ENCODE measurements at regions not wholly inside any gene's neighbourhood (a gene's known extent, or its start where the extent isn't known, plus 50 kb on each side); places are given as distances from the start of the nearest gene placed in this dataset.

- no peak for DNase-seq (ENCODE audit: low read depth in 1 of 2, low spot score in 2 of 2)
- no peaks in the 10 kb centered on the region for H3K36me3 ChIP-seq
- H3K27me3 ChIP-seq (replicated peaks): no peaks in the 10 kb centered on the region
- peaks cover 16% of the 10 kb centered on the region for H3K4me1 ChIP-seq (replicated peaks)
- H3K4me3 ChIP-seq: no peak overlapping the region
- 0 out of 2 replicates have a peak, but pooled peaks cover 3% of the 10 kb centered on the region for H3K9me3 ChIP-seq (replicated peaks)
- no peak overlapping the region for H3K27ac ChIP-seq
Measured at GRCh38 chr9:78928625-78929405, 631.9 kb downstream of the PSAT1 start.

DNA sequence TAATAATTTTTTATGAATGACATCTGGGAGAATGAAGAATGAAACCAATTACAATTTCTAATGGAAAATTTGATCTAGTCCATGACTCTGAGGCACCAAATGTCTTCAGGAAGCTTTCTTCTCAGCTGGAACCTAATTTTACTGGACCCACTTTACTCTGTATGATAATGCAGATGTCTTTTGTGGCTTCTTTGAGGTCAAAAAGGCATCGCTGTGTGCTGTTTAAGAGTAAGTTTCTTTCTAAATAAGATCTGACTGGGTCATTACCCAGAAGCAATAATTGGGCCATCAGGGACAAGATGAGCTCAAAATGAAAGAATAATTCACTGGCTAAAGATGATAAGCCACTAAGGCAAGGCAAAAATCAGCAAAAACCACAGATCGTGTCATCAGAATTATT, 633.4 kb downstream of the PSAT1 start:
- no peak overlapping the region for H3K27ac ChIP-seq
- H3K36me3 ChIP-seq: no peaks in the 10 kb centered on the region
- 0 out of 2 replicates have a peak, but pooled peaks cover 3% of the 10 kb centered on the region for H3K9me3 ChIP-seq (replicated peaks)
- peaks cover 16% of the 10 kb centered on the region for H3K4me1 ChIP-seq (replicated peaks)
- H3K4me3 ChIP-seq: no peak overlapping the region
- no peak for DNase-seq (ENCODE audit: low read depth in 1 of 2, low spot score in 2 of 2)
- no peaks in the 10 kb centered on the region for H3K27me3 ChIP-seq (replicated peaks)

DNA sequence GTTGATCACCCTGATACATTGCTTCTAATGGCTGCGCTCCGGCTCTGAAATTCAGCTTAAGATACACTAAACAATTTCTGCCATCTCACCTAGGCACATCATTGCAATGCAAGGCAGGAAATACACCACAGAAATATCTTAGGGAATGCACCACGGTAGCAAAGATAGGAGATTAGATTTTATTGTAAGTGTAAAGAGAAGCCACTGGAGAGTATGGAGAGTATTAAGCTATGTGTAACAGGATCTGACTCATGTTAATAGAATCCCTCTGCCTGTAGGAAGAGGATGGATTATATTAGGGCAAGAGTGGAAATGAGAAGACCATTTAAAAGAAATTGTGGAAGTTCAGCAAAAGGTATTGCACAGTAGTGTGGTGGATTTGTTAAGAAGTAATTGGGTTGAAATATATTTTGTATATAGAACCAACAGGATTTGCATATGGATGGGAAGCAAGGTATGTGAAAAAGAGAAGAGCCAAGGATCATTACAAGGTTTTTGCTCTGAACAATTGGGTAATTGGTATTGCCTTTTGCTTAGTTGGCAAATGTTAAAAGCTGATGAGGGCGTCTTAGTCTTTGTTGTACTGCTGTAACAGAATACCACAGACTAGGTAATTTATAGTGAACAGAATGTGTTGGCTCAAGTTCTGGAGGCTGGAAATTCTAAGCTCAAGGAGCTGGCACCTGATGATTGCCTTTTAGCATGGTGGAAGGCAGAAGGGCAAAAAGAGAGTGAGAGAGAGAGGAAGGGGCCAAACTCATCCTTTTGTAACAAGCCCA, 636.1 kb downstream of the PSAT1 start:
- Histone ChIP-seq H3K4me3 (no peak overlapping the region), H3K9me3 (replicated peaks) (peaks cover 3% of the 10 kb centered on the region; the same call in 1 of the 2 replicates), H3K27ac (peak overlapping the region; percentile 67), H3K4me1 (replicated peaks) (peaks cover 16% of the 10 kb centered on the region), H3K36me3 (no peaks in the 10 kb centered on the region), H3K27me3 (replicated peaks) (no peaks in the 10 kb centered on the region)
- DNase-seq (ENCODE audit: low read depth in 1 of 2, low spot score in 2 of 2): peak in 1 of 2 experiments; percentile 56

DNA sequence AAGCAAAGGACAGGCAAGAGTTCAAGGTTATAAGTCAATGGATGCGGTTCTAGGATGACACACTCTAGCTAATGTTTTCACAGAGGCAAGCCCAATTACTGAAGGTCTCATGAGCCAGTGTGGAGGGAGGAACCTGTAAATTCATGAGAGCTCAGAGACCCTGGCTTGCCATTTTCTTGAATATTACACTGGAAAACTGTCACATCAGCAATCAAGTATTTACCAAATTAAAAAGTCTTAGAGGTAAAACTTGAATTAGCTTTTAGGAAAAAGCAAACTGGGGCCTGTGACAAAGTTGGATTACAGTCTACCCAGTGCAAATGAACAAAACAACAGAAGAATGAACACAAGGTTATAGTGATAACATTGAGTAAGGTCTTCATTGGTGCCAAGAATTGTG, 636.9 kb upstream of the TLE4 start:
- no peak for DNase-seq (ENCODE audit: low read depth in 1 of 2, low spot score in 2 of 2)
- peaks cover 3% of the 10 kb centered on the region; the same call in 1 of the 2 replicates for H3K9me3 ChIP-seq (replicated peaks)

GRCh38 chr9:78938821-78939220, 632.9 kb upstream of the TLE4 start:
- Histone ChIP-seq H3K27me3 (replicated peaks) (no peaks in the 10 kb centered on the region), H3K27ac (no peak overlapping the region), H3K36me3 (no peaks in the 10 kb centered on the region), H3K4me3 (no peak overlapping the region), H3K9me3 (replicated peaks) (no peaks in the 10 kb centered on the region; the same call in 1 of the 2 replicates), H3K4me1 (replicated peaks) (no peaks in the 10 kb centered on the region; the same call in 1 of the 2 replicates)
- no peak for DNase-seq (ENCODE audit: low read depth in 1 of 2, low spot score in 2 of 2)

More for the DNA sequence above, 636.9 kb upstream of the TLE4 start:
- H3K4me1 ChIP-seq (replicated peaks): peaks cover 16% of the 10 kb centered on the region
- H3K27me3 ChIP-seq (replicated peaks): no peaks in the 10 kb centered on the region
- no peak overlapping the region for H3K27ac ChIP-seq
- H3K4me3 ChIP-seq: no peak overlapping the region
- H3K36me3 ChIP-seq: no peaks in the 10 kb centered on the region

GRCh38 chr9:78939311-78940065, 632.3 kb upstream of the TLE4 start:
- H3K4me1 ChIP-seq (replicated peaks): no peaks in the 10 kb centered on the region
- no peak for DNase-seq (ENCODE audit: low read depth in 1 of 2, low spot score in 2 of 2)
- H3K36me3 ChIP-seq: no peaks in the 10 kb centered on the region
- H3K27me3 ChIP-seq (replicated peaks): no peaks in the 10 kb centered on the region
- no peak overlapping the region for H3K4me3 ChIP-seq
- H3K9me3 ChIP-seq (replicated peaks): no peaks in the 10 kb centered on the region; the same call in 1 of the 2 replicates
- H3K27ac ChIP-seq: no peak overlapping the region

GRCh38 chr9:78940121-78940855, 631.5 kb upstream of the TLE4 start:
- H3K4me1 ChIP-seq (replicated peaks): no peaks in the 10 kb centered on the region
- no peaks in the 10 kb centered on the region for H3K36me3 ChIP-seq
- no peak overlapping the region for H3K4me3 ChIP-seq
- no peak for DNase-seq (ENCODE audit: low read depth in 1 of 2, low spot score in 2 of 2)
- H3K27ac ChIP-seq: no peak overlapping the region
- no peaks in the 10 kb centered on the region; the same call in 1 of the 2 replicates for H3K9me3 ChIP-seq (replicated peaks)
- H3K27me3 ChIP-seq (replicated peaks): no peaks in the 10 kb centered on the region

- H3K36me3 ChIP-seq: no peaks in the 10 kb centered on the region
- peaks cover 1% of the 10 kb centered on the region for H3K9me3 ChIP-seq (replicated peaks)
- no peak overlapping the region for H3K4me3 ChIP-seq
- no peak for DNase-seq (ENCODE audit: low read depth in 1 of 2, low spot score in 2 of 2)
- no peaks in the 10 kb centered on the region for H3K4me1 ChIP-seq (replicated peaks)
- no peak overlapping the region for H3K27ac ChIP-seq
- no peaks in the 10 kb centered on the region for H3K27me3 ChIP-seq (replicated peaks)
Measured at GRCh38 chr9:78954286-78954685, 617.5 kb upstream of the TLE4 start.

- Histone ChIP-seq H3K27me3 (replicated peaks) (no peaks in the 10 kb centered on the region), H3K36me3 (no peaks in the 10 kb centered on the region), H3K4me3 (no peak overlapping the region), H3K4me1 (replicated peaks) (no peaks in the 10 kb centered on the region), H3K9me3 (replicated peaks) (no peaks in the 10 kb centered on the region), H3K27ac (no peak overlapping the region)
- DNase-seq (ENCODE audit: low read depth in 1 of 2, low spot score in 2 of 2): no peak
Measured at GRCh38 chr9:78958892-78959291, 612.9 kb upstream of the TLE4 start.

DNA sequence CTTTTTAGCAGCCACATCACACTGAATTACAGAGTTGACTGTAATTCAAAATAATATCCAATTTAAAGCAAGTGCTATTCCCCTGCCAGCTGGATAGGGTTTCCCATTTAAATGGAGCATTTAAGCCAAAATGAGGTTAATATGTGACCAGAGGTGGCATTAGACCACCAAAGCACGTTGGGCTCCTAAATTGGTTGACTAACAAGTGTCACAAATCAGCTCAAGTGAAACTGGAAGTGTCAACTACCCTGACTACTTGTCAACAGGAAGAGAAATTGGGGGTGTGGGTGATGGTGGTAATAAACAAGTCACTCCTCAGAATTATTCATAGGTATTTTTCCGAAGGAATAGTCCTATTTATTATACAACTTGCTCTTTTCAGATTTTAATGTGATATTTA, 609.6 kb upstream of the TLE4 start:
- DNase-seq (ENCODE audit: low read depth in 1 of 2, low spot score in 2 of 2): no peak
- Histone ChIP-seq H3K4me3 (no peak overlapping the region), H3K4me1 (replicated peaks) (no peaks in the 10 kb centered on the region), H3K27me3 (replicated peaks) (no peaks in the 10 kb centered on the region), H3K27ac (no peak overlapping the region), H3K36me3 (no peaks in the 10 kb centered on the region), H3K9me3 (replicated peaks) (no peaks in the 10 kb centered on the region)

DNA sequence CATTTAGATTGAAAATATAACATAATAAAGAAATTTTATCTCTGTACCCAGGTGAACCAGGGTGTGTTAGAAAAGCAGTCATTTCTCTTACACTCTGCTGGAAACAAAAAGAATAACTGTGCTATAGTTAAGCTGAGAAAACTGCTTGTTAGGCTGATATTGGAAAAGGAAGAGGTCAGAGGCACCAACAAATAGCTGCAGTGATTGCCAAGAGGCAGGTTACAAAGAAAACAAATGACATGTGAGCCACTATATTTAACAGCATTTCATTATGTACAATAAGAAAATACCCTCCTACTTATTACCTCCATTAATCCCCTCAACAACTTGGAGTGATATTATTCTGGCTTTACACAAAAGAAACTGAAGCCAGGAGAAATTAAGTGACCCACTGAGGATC, 607.9 kb upstream of the TLE4 start:
- no peak overlapping the region for H3K27ac ChIP-seq
- H3K4me1 ChIP-seq (replicated peaks): no peaks in the 10 kb centered on the region
- no peak overlapping the region for H3K4me3 ChIP-seq
- no peaks in the 10 kb centered on the region for H3K36me3 ChIP-seq
- H3K27me3 ChIP-seq (replicated peaks): no peaks in the 10 kb centered on the region
- DNase-seq (ENCODE audit: low read depth in 1 of 2, low spot score in 2 of 2): no peak
- H3K9me3 ChIP-seq (replicated peaks): no peaks in the 10 kb centered on the region

DNA sequence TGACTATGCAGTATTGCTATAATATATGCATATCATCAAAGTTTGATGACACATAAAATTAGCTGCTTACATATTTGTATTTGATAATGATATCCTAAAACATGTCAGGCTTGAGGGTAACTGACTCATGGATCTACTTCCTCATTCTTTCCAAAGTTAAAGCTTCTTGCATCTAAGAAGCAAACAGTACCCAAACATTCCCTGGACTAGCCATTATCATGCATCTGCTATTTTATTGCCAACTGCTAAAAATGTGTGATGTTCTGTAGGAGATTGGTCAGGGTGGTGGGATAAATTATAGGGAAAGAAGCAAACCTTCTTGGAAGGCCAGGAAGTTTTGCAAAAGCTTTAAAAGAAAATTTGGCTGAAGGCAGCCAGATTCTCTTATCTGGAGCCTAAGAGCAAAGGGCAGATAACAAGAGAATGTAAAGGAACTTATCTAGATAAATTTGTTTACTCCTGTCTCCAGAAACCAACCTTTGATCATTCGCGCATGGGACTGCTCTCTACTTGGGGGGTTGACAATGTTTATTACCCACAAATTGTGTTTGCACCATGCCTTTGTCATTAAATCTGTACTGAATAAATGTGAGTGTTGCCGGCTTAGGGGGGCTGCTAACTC, 604.1 kb upstream of the TLE4 start:
- Histone ChIP-seq H3K27me3 (replicated peaks) (no peaks in the 10 kb centered on the region), H3K4me3 (no peak overlapping the region), H3K36me3 (no peaks in the 10 kb centered on the region), H3K27ac (no peak overlapping the region), H3K9me3 (replicated peaks) (no peaks in the 10 kb centered on the region), H3K4me1 (replicated peaks) (no peaks in the 10 kb centered on the region)
- no peak for DNase-seq (ENCODE audit: low read depth in 1 of 2, low spot score in 2 of 2)

- H3K27me3 ChIP-seq (replicated peaks): no peaks in the 10 kb centered on the region
- H3K4me1 ChIP-seq (replicated peaks): peaks cover 7% of the 10 kb centered on the region
- no peak overlapping the region for H3K4me3 ChIP-seq
- no peaks in the 10 kb centered on the region; the same call in 1 of the 2 replicates for H3K36me3 ChIP-seq
- no peak overlapping the region for H3K27ac ChIP-seq
- H3K9me3 ChIP-seq (replicated peaks): no peaks in the 10 kb centered on the region
- no peak for DNase-seq (ENCODE audit: low read depth in 1 of 2, low spot score in 2 of 2)
Measured at GRCh38 chr9:78970375-78970774, 601.4 kb upstream of the TLE4 start.
